AG04450 (cell line): ENCODE measurements at regions not wholly inside any gene's neighbourhood (a gene's known extent, or its start where the extent isn't known, plus 50 kb on each side); places are given as distances from the start of the nearest gene placed in this dataset.

ENCODE experiments used
- CTCF ChIA-PET: fragments of 300-600, 350-600 bp; formaldehyde crosslinking; extraction: SDS; loops from one replicate; lab custom pipeline; 2022; ENCODE audit warnings: antibody characterized with exemption, inconsistent platforms; lab: Charles Lee
- POLR2A ChIA-PET: fragments of 350-600 bp; formaldehyde crosslinking; extraction: SDS; loops from one replicate; lab custom pipeline; 2021; ENCODE audit warnings: antibody characterized with exemption, inconsistent platforms; lab: Yijun Ruan, JAX
- DNase-seq: peaks from one replicate; pipeline ENCODE4 v3.0.0-alpha.2; 2011; ENCODE audit warnings: low read depth, low spot score
- H3K27ac ChIP-seq: one replicate; pipeline ENCODE4 v1.5.1; 2012; ENCODE audit warnings: low read depth, low read length, control low read depth
- H3K27me3 ChIP-seq: one replicate; pipeline ENCODE4 v1.6.0; 2012; ENCODE audit warnings: low read length; ENCODE audit not compliant: control insufficient read depth, insufficient read depth
- H3K4me3 ChIP-seq: 2 replicates; pipeline ENCODE4 v1.5.1; 2011; ENCODE audit warnings: mild to moderate bottlenecking, low read depth, low read length, control low read depth
- H3K9me3 ChIP-seq: 2 replicates; pipeline ENCODE4 v1.5.1; 2012; ENCODE audit warnings: low read length; ENCODE audit not compliant: control insufficient read depth, insufficient read depth
- CTCF ChIP-seq: IDR thresholded peaks from 2 replicates; pipeline ENCODE4 v1.5.1; 2011; ENCODE audit warnings: low read depth, low read length, control low read depth, inconsistent platforms

- no peak overlapping the region for H3K4me3 ChIP-seq
- TF ChIP-seq CTCF, result no peak
- H3K27me3 ChIP-seq, result no peaks in the 10 kb centered on the region
- no peak overlapping the region for H3K27ac ChIP-seq
- DNase-seq, result no peak
- ChIA-PET POLR2A (no interaction called here), CTCF (no interaction called here)
- H3K9me3 ChIP-seq, result no peaks in the 10 kb centered on the region
These were observed 165.1 kb downstream of the UCK2 start for GRCh38 chr1:165992533-165992932.

- Histone ChIP-seq H3K27ac (no peak overlapping the region), H3K4me3 (no peak overlapping the region), H3K27me3 (no peaks in the 10 kb centered on the region), H3K9me3 (no peaks in the 10 kb centered on the region)
- DNase-seq, result no peak
- TF ChIP-seq CTCF, result no peak
- ChIA-PET POLR2A (no interaction called here), CTCF (no interaction called here)
These were observed 166.7 kb downstream of the UCK2 start for GRCh38 chr1:165994107-165994506.

- ChIA-PET POLR2A (no interaction called here), CTCF (interaction anchor here (1.4 kb wide), 1 partner anchor 75 kb away, joined by 4 read pairs; no protein-coding TSS in a partner anchor)
- Histone ChIP-seq H3K4me3 (no peak overlapping the region), H3K27ac (no peak overlapping the region), H3K9me3 (no peaks in the 10 kb centered on the region), H3K27me3 (no peaks in the 10 kb centered on the region)
- DNase-seq, result no peak
- TF ChIP-seq CTCF, result no peak
These were observed 167.0 kb downstream of the FAM78B start for GRCh38 chr1:165999826-166000225.

GRCh38 chr1:166007176-166007575 lies 159.6 kb downstream of the FAM78B start:
- POLR2A ChIA-PET, result no interaction called here
- Histone ChIP-seq H3K27me3 (no peaks in the 10 kb centered on the region), H3K9me3 (no peaks in the 10 kb centered on the region; the same call in 1 of the 2 replicates), H3K27ac (no peak overlapping the region), H3K4me3 (no peak overlapping the region)
- CTCF ChIA-PET, result no interaction called here
- no peak for TF ChIP-seq CTCF
- no peak for DNase-seq

- no peak for TF ChIP-seq CTCF
- no peak for DNase-seq
- POLR2A ChIA-PET, result no interaction called here
- Histone ChIP-seq H3K9me3 (no peaks in the 10 kb centered on the region; the same call in 1 of the 2 replicates), H3K27me3 (no peaks in the 10 kb centered on the region), H3K4me3 (no peak overlapping the region), H3K27ac (no peak overlapping the region)
- CTCF ChIA-PET, result no interaction called here
These were observed 153.6 kb downstream of the FAM78B start for GRCh38 chr1:166013232-166013631.
